HEK293 (cell line): ENCODE measurements at regions not wholly inside any gene's neighbourhood (a gene's known extent, or its start where the extent isn't known, plus 50 kb on each side); places are given as distances from the start of the nearest gene placed in this dataset.

Experiments
- CTCF ChIA-PET: fragments of 350-600 bp; formaldehyde crosslinking; extraction: SDS; loops from one replicate; lab custom pipeline; 2021; ENCODE audit warnings: antibody characterized with exemption; lab: Yijun Ruan, JAX
- POLR2A ChIA-PET: fragments of 300-600 bp; formaldehyde crosslinking; extraction: SDS; loops from one replicate; lab custom pipeline; 2020; ENCODE audit warnings: antibody characterized with exemption, inconsistent platforms; lab: Yijun Ruan, JAX
- H3K27ac ChIP-seq: fragments of 200-500 bp; sonication (Bioruptor generic); 2 replicates; pipeline ENCODE4 v1.5.1; 2014; ENCODE audit warnings: low read depth, low read length, control low read depth, inconsistent platforms; ENCODE audit errors: extremely low read depth
- H3K36me3 ChIP-seq, 2 experiments: fragments of 200-500 bp in 1 of 2; sonication (Bioruptor generic) in 1 of 2; 1 replicate in 1 of 2; 2 replicates in 1 of 2; pipeline ENCODE4 v1.5.1; 2014 to 2017; ENCODE audit warnings: inconsistent platforms in 2 of 2, low read length in 2 of 2; ENCODE audit not compliant: control insufficient read depth in 2 of 2, insufficient read depth in 1 of 2
- H3K4me1 ChIP-seq: fragments of 200-500 bp; sonication (Bioruptor generic); 2 replicates; pipeline ENCODE4 v1.5.1; 2014; ENCODE audit warnings: mild to moderate bottlenecking, low read length, inconsistent platforms; ENCODE audit not compliant: control insufficient read depth, insufficient read depth
- H3K4me3 ChIP-seq: 2 replicates; pipeline ENCODE4 v1.5.1; 2011; ENCODE audit warnings: low read depth, mild to moderate bottlenecking, control low read depth, low read length, moderate library complexity
- H3K9me3 ChIP-seq: fragments of 200-500 bp; sonication (Bioruptor generic); 2 replicates; pipeline ENCODE4 v1.5.1; 2014; ENCODE audit warnings: low read depth, low read length, inconsistent platforms; ENCODE audit not compliant: control insufficient read depth, insufficient read depth
- KLF16 ChIP-seq: fragments of 450-650 bp; formaldehyde crosslinking; IDR thresholded peaks from 2 replicates; pipeline ENCODE4 v1.5.1; 2017; ENCODE audit warnings: missing biosample characterization, missing genetic modification characterization
- ZBTB17 ChIP-seq: fragments of 450-650 bp; formaldehyde crosslinking; IDR thresholded peaks from 2 replicates; pipeline ENCODE4 v1.5.1; 2016; ENCODE audit warnings: missing biosample characterization, missing genetic modification characterization
- ZBTB7A ChIP-seq: fragments of 450-650 bp; formaldehyde crosslinking; IDR thresholded peaks from 2 replicates; pipeline ENCODE4 v1.5.1; 2016; ENCODE audit warnings: low read depth, missing biosample characterization, missing genetic modification characterization
- ZNF184 ChIP-seq: fragments of 450-650 bp; IDR thresholded peaks from 2 replicates; pipeline ENCODE4 v1.5.1; 2018; ENCODE audit warnings: missing biosample characterization, mild to moderate bottlenecking, missing genetic modification characterization
- ZNF223 ChIP-seq: fragments of 450-650 bp; formaldehyde crosslinking; IDR thresholded peaks from 2 replicates; pipeline ENCODE4 v1.5.1; 2016; ENCODE audit warnings: missing biosample characterization, missing genetic modification characterization
- ZNF248 ChIP-seq: fragments of 450-650 bp; formaldehyde crosslinking; IDR thresholded peaks from 2 replicates; pipeline ENCODE4 v1.5.1; 2017; ENCODE audit warnings: missing biosample characterization, missing genetic modification characterization
- ZNF274 ChIP-seq, 2 experiments: fragments of 200-500 bp in 1 of 2; fragments of 450-650 bp in 1 of 2; sonication (Bioruptor generic) in 1 of 2; formaldehyde crosslinking in 1 of 2; IDR thresholded peaks; 2 replicates each; pipeline versions ENCODE4 v1.5.1 to v1.6.1; 2014 to 2016; ENCODE audit warnings: borderline replicate concordance in 1 of 2, inconsistent platforms in 1 of 2, low read length in 1 of 2, missing biosample characterization in 1 of 2, missing genetic modification characterization in 1 of 2
- ZNF354C ChIP-seq: fragments of 450-650 bp; formaldehyde crosslinking; IDR thresholded peaks from 2 replicates; pipeline ENCODE4 v1.5.1; 2016; ENCODE audit warnings: missing biosample characterization, missing genetic modification characterization, low read depth, borderline replicate concordance
- ZNF37A ChIP-seq: fragments of 450-650 bp; IDR thresholded peaks from 2 replicates; pipeline ENCODE4 v1.5.1; 2018; ENCODE audit warnings: missing biosample characterization, missing genetic modification characterization
- ZNF391 ChIP-seq: fragments of 450-650 bp; formaldehyde crosslinking; IDR thresholded peaks from 2 replicates; pipeline ENCODE4 v1.5.1; 2016; ENCODE audit warnings: low read depth, missing biosample characterization, missing genetic modification characterization, borderline replicate concordance
- ZNF416 ChIP-seq: fragments of 450-650 bp; formaldehyde crosslinking; IDR thresholded peaks from 2 replicates; pipeline ENCODE4 v1.5.1; 2016; ENCODE audit warnings: missing biosample characterization, missing genetic modification characterization
- ZNF426 ChIP-seq: fragments of 450-650 bp; formaldehyde crosslinking; IDR thresholded peaks from 2 replicates; pipeline ENCODE4 v1.5.1; 2017; ENCODE audit warnings: missing biosample characterization, missing genetic modification characterization, mild to moderate bottlenecking, inconsistent platforms, moderate library complexity
- ZNF48 ChIP-seq: fragments of 450-650 bp; formaldehyde crosslinking; IDR thresholded peaks from 2 replicates; pipeline ENCODE4 v1.5.1; 2016; ENCODE audit warnings: missing biosample characterization, missing genetic modification characterization
- ZNF514 ChIP-seq: fragments of 450-650 bp; formaldehyde crosslinking; IDR thresholded peaks from 2 replicates; pipeline ENCODE4 v1.5.1; 2016; ENCODE audit warnings: missing biosample characterization, missing genetic modification characterization
- ZNF549 ChIP-seq: fragments of 450-650 bp; IDR thresholded peaks from 2 replicates; pipeline ENCODE4 v1.5.1; 2018; ENCODE audit warnings: missing biosample characterization, missing genetic modification characterization, mild to moderate bottlenecking, inconsistent platforms, moderate library complexity
- ZNF624 ChIP-seq: fragments of 450-650 bp; formaldehyde crosslinking; IDR thresholded peaks from 2 replicates; pipeline ENCODE4 v1.5.1; 2017; ENCODE audit warnings: missing biosample characterization, missing genetic modification characterization
- ZNF677 ChIP-seq: fragments of 450-650 bp; IDR thresholded peaks from 2 replicates; pipeline ENCODE4 v1.5.0; 2018; ENCODE audit warnings: missing biosample characterization, mild to moderate bottlenecking, missing genetic modification characterization, moderate library complexity
- ZNF776 ChIP-seq: fragments of 450-650 bp; formaldehyde crosslinking; IDR thresholded peaks from 2 replicates; pipeline ENCODE4 v1.5.0; 2017; ENCODE audit warnings: missing biosample characterization, missing genetic modification characterization, borderline replicate concordance
- ZSCAN30 ChIP-seq: fragments of 450-650 bp; IDR thresholded peaks from 2 replicates; pipeline ENCODE4 v1.5.1; 2018; ENCODE audit warnings: missing biosample characterization, mild to moderate bottlenecking, missing genetic modification characterization, moderate library complexity
- TF ChIP-seq, protein P1 (sequence below): fragments of 450-650 bp; formaldehyde crosslinking; IDR thresholded peaks from 2 replicates; pipeline ENCODE4 v1.5.1; 2017; ENCODE audit warnings: missing biosample characterization, mild to moderate bottlenecking, missing genetic modification characterization, moderate library complexity
- TF ChIP-seq, protein P2 (sequence below): fragments of 450-650 bp; formaldehyde crosslinking; IDR thresholded peaks from 2 replicates; pipeline ENCODE4 v1.5.1; 2016; ENCODE audit warnings: missing biosample characterization, missing genetic modification characterization
- TF ChIP-seq, protein P3 (sequence below): fragments of 450-650 bp; formaldehyde crosslinking; IDR thresholded peaks from 2 replicates; pipeline ENCODE4 v1.5.1; 2016; ENCODE audit warnings: missing biosample characterization, missing genetic modification characterization

DNA sequence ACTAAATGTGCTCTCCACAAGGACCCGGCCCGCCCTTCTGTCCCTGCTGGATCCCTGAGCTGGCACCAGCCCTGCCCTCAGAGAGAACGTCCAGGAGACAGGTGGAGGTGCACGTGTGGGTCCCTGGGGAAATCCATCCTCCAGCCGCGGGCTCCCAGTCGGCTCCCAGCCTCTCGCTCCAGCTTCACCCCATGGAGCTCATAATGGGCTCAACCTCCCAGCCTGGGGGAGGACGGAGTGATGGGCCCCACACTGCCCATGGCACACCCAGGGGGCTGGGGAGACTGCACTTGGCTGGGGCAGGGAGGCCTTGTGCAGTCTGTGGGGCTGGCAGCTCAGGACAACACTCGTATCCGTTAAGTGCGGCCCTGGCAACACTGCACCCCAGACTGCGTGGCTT, 250.5 kb downstream of the TMEM121 start (continued):
- TF ChIP-seq KLF16 (tag by site-specific recombination): no peak
- no peak for TF ChIP-seq ZNF248 (tag by site-specific recombination)
- TF ChIP-seq ZNF776 (tag by site-specific recombination): no peak
- no peak for TF ChIP-seq ZNF624 (tag by site-specific recombination)
- no peak for TF ChIP-seq ZNF549 (tag by site-specific recombination)
- TF ChIP-seq ZBTB17 (tag by site-specific recombination): no peak
- TF ChIP-seq, protein P1, sequence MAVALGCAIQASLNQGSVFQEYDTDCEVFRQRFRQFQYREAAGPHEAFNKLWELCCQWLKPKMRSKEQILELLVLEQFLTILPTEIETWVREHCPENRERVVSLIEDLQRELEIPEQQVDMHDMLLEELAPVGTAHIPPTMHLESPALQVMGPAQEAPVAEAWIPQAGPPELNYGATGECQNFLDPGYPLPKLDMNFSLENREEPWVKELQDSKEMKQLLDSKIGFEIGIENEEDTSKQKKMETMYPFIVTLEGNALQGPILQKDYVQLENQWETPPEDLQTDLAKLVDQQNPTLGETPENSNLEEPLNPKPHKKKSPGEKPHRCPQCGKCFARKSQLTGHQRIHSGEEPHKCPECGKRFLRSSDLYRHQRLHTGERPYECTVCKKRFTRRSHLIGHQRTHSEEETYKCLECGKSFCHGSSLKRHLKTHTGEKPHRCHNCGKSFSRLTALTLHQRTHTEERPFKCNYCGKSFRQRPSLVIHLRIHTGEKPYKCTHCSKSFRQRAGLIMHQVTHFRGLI (tag by site-specific recombination): no peak

DNA sequence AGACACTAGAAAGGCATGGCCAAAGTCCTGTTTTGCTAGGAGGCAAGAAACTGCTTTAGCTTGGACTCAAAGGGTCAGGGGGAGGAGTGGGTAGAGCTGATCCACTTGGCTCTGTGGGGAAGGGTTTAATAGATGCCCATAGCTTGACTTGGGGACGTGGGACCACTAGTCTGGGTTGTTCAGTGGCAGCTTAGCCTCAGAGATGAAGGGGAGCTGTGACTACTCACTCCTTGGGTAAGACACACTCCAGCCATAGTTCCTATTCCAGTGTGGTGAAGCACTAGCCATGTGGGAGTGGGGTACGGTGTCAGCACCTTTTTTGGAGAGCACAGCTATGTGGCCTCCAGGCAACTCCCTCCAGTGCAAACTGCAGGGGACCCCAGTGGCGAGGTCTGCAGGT, 257.3 kb downstream of the TMEM121 start:
- H3K27ac ChIP-seq: no peak overlapping the region
- TF ChIP-seq ZNF426 (tag by site-specific recombination): no peak
- no peak for TF ChIP-seq ZNF184 (tag by site-specific recombination)
- TF ChIP-seq, protein P2, sequence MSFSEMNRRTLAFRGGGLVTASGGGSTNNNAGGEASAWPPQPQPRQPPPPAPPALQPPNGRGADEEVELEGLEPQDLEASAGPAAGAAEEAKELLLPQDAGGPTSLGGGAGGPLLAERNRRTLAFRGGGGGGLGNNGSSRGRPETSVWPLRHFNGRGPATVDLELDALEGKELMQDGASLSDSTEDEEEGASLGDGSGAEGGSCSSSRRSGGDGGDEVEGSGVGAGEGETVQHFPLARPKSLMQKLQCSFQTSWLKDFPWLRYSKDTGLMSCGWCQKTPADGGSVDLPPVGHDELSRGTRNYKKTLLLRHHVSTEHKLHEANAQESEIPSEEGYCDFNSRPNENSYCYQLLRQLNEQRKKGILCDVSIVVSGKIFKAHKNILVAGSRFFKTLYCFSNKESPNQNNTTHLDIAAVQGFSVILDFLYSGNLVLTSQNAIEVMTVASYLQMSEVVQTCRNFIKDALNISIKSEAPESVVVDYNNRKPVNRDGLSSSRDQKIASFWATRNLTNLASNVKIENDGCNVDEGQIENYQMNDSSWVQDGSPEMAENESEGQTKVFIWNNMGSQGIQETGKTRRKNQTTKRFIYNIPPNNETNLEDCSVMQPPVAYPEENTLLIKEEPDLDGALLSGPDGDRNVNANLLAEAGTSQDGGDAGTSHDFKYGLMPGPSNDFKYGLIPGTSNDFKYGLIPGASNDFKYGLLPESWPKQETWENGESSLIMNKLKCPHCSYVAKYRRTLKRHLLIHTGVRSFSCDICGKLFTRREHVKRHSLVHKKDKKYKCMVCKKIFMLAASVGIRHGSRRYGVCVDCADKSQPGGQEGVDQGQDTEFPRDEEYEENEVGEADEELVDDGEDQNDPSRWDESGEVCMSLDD: no peak
- TF ChIP-seq ZNF391 (tag by site-specific recombination): no peak
- TF ChIP-seq ZNF223 (tag by site-specific recombination): no peak
- no peak for TF ChIP-seq ZBTB7A
- no peak for TF ChIP-seq ZNF677 (tag by site-specific recombination)
- TF ChIP-seq ZNF514 (tag by site-specific recombination): no peak
- TF ChIP-seq ZNF48: no peak
- TF ChIP-seq, protein P3, sequence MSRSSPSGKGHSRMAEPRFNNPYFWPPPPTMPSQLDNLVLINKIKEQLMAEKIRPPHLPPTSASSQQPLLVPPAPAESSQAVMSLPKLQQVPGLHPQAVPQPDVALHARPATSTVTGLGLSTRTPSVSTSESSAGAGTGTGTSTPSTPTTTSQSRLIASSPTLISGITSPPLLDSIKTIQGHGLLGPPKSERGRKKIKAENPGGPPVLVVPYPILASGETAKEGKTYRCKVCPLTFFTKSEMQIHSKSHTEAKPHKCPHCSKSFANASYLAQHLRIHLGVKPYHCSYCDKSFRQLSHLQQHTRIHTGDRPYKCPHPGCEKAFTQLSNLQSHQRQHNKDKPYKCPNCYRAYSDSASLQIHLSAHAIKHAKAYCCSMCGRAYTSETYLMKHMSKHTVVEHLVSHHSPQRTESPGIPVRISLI (tag by site-specific recombination): no peak
- TF ChIP-seq ZNF37A (tag by site-specific recombination): no peak
- TF ChIP-seq ZNF354C (tag by site-specific recombination): no peak
- no peak for TF ChIP-seq ZNF274 (IDR thresholded peaks at IDR 0.05; ENCODE audit: low read length)
- TF ChIP-seq ZNF274 (tag by site-specific recombination; IDR thresholded peaks at IDR 0.05; ENCODE audit: borderline replicate concordance): no peak
- no peak for TF ChIP-seq ZNF416 (tag by site-specific recombination)
- TF ChIP-seq ZSCAN30: no peak
- TF ChIP-seq, all 188 proteins: peak for 0
- Histone ChIP-seq H3K36me3 (no peaks in the 10 kb centered on the region), H3K4me3 (no peak overlapping the region), H3K4me1 (no peaks in the 10 kb centered on the region), H3K9me3 (no peaks in the 10 kb centered on the region)
- POLR2A ChIA-PET: no interaction called here
- CTCF ChIA-PET: no interaction called here
